ENCODE measurements at regions not wholly inside any gene's neighbourhood (a gene's known extent, or its start where the extent isn't known, plus 50 kb on each side); places are given as distances from the start of the nearest gene placed in this dataset.

DNA sequence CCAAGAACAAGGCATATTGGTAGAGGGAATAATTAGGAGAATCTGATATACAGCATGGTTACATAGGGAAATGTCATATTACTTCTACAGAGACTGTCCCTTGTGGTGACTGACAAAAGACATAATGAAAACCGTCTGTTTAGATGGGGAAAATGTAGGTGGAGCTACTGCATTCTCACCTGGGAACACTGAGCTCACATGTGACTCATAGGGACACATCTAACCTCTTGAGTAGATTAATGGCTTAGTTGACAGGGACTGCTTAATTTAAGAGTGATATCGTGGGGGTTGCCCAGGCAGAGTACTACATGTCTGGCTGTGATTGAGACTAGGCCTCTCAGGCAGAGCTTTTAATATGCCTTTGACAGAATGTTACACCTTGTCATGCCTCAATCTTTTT lies 235.3 kb upstream of the ZFP64 start:
- Histone ChIP-seq H3K9me3 (ENCODE audit: control insufficient read depth, insufficient read depth, low read depth, low read length) (no peaks in the 10 kb centered on the region), H3K27me3 (ENCODE audit: control insufficient read depth, insufficient read depth, low read length) (no peaks in the 10 kb centered on the region), H3K36me3 (ENCODE audit: control insufficient read depth, insufficient read depth, low read length) (no peaks in the 10 kb centered on the region), H3K27ac (ENCODE audit: low read length) (no peak overlapping the region), H3K4me1 (ENCODE audit: control insufficient read depth, insufficient read depth, low read length) (no peaks in the 10 kb centered on the region), H3K4me3 (ENCODE audit: low read depth in 2 of 2, low read length in 2 of 2) (no peak overlapping the region)
- in situ Hi-C loops (cut with HindIII; ENCODE audit: low pct_unique_long_range_greater_than_20kb, low sequenced_read_pairs) (no loop called here), intact Hi-C loops (cut with micrococcal nuclease; ENCODE audit: unreplicated experiment) (no loop called here)
- no peak for DNase-seq (ENCODE audit: low read depth, low spot score)
- CTCF ChIA-PET, result no interaction called here
- no TSS peak for BruUV-seq (replicated peaks)
- TF ChIP-seq TCF7L2 (IDR thresholded peaks at IDR 0.05; ENCODE audit: low read depth, low read length) (no peak), SIN3A (IDR thresholded peaks at IDR 0.05; ENCODE audit: borderline replicate concordance, insufficient read depth, low read depth, low read length) (no peak), REST (IDR thresholded peaks at IDR 0.05; ENCODE audit: insufficient read depth in 1 of 2, low read depth in 2 of 2, low read length in 1 of 2) (no peak), CTCF (IDR thresholded peaks at IDR 0.05) (no peak), POLR2AphosphoS5 (IDR thresholded peaks at IDR 0.05; ENCODE audit: low read depth, low read length) (no peak)
- no peak for ATAC-seq
- POLR2A ChIA-PET, result no interaction called here

- ChIA-PET POLR2A (no interaction called here), CTCF (no interaction called here)
- DNase-seq (ENCODE audit: low read depth, low spot score), result no peak
These were observed 234.1 kb upstream of the ZFP64 start for GRCh38 chr20:52425701-52426100.

More at GRCh38 chr20:52425701-52426100, 234.1 kb upstream of the ZFP64 start:
- intact Hi-C loops (cut with micrococcal nuclease; ENCODE audit: unreplicated experiment), result no loop called here
- no peak overlapping the region for H3K4me3 ChIP-seq (ENCODE audit: low read depth in 2 of 2, low read length in 2 of 2)
- ATAC-seq, result no peak
- H3K9me3 ChIP-seq (ENCODE audit: control insufficient read depth, insufficient read depth, low read depth, low read length), result no peaks in the 10 kb centered on the region
- TF ChIP-seq SIN3A (IDR thresholded peaks at IDR 0.05; ENCODE audit: borderline replicate concordance, insufficient read depth, low read depth, low read length), result no peak
- TF ChIP-seq TCF7L2 (IDR thresholded peaks at IDR 0.05; ENCODE audit: low read depth, low read length), result no peak
- TF ChIP-seq REST (IDR thresholded peaks at IDR 0.05; ENCODE audit: insufficient read depth in 1 of 2, low read depth in 2 of 2, low read length in 1 of 2), result no peak
- no peak for TF ChIP-seq POLR2AphosphoS5 (IDR thresholded peaks at IDR 0.05; ENCODE audit: low read depth, low read length)
- no peak for TF ChIP-seq CTCF (IDR thresholded peaks at IDR 0.05)
- no peaks in the 10 kb centered on the region for H3K27me3 ChIP-seq (ENCODE audit: control insufficient read depth, insufficient read depth, low read length)
- in situ Hi-C loops (cut with HindIII; ENCODE audit: low pct_unique_long_range_greater_than_20kb, low sequenced_read_pairs), result no loop called here
- BruUV-seq (replicated peaks), result no TSS peak
- no peaks in the 10 kb centered on the region for H3K36me3 ChIP-seq (ENCODE audit: control insufficient read depth, insufficient read depth, low read length)
- H3K27ac ChIP-seq (ENCODE audit: low read length), result no peak overlapping the region
- no peaks in the 10 kb centered on the region for H3K4me1 ChIP-seq (ENCODE audit: control insufficient read depth, insufficient read depth, low read length)
